ENCODE measurements at regions not wholly inside any gene's neighbourhood (a gene's known extent, or its start where the extent isn't known, plus 50 kb on each side); places are given as distances from the start of the nearest gene placed in this dataset.

DNA sequence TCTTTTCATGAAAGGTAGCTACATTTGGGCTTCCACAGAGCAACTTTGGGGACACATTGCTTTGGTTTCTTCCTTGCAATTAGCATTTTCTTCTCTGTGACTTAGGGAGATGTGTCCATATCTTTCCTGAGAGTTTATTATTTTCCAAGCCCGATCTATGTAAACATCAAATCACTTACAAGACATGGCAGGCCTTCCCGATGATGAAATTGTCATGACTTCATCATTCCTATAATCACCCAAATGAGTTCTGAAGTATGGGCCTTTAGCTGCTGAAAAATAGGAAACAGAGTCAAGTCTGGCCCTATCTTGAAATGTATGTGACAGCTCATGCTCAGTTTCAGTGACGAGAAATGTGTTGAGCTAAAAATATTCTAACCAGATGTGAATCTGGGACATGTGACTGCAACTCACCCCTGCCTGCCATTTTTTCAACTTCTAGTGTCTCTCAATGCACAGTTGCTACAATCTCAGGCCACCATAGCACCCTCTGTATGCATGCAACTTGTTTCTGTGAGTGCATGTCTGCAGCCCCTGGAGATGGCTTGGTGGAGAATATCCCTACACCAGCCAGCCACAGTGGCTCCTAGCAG lies 199.6 kb upstream of the MAF start:
- ATAC-seq (no peak), DNase-seq (ENCODE audit: low read depth, low spot score) (no peak)
- H3K4me3 ChIP-seq (ENCODE audit: low read depth in 2 of 2, low read length in 2 of 2), result no peak overlapping the region
- POLR2A ChIA-PET, result no interaction called here
- CTCF ChIA-PET, result no interaction called here
- no peaks in the 10 kb centered on the region for H3K36me3 ChIP-seq (ENCODE audit: control insufficient read depth, insufficient read depth, low read length)
- intact Hi-C loops (cut with micrococcal nuclease; ENCODE audit: unreplicated experiment) (no loop called here), in situ Hi-C loops (cut with HindIII; ENCODE audit: low pct_unique_long_range_greater_than_20kb, low sequenced_read_pairs) (no loop called here)
- no peak for TF ChIP-seq POLR2AphosphoS5 (IDR thresholded peaks at IDR 0.05; ENCODE audit: low read depth, low read length)
- no peaks in the 10 kb centered on the region for H3K4me1 ChIP-seq (ENCODE audit: control insufficient read depth, insufficient read depth, low read length)
- no peaks in the 10 kb centered on the region for H3K27me3 ChIP-seq (ENCODE audit: control insufficient read depth, insufficient read depth, low read length)
- BruUV-seq (replicated peaks), result no TSS peak
- no peaks in the 10 kb centered on the region for H3K9me3 ChIP-seq (ENCODE audit: control insufficient read depth, insufficient read depth, low read depth, low read length)
- H3K27ac ChIP-seq (ENCODE audit: low read length), result no peak overlapping the region

- POLR2A ChIA-PET, result no interaction called here
- no peak overlapping the region for H3K4me3 ChIP-seq (ENCODE audit: low read depth in 2 of 2, low read length in 2 of 2)
- ATAC-seq, result no peak
- no peak overlapping the region for H3K27ac ChIP-seq (ENCODE audit: low read length)
- H3K36me3 ChIP-seq (ENCODE audit: control insufficient read depth, insufficient read depth, low read length), result no peaks in the 10 kb centered on the region
- intact Hi-C loops (cut with micrococcal nuclease; ENCODE audit: unreplicated experiment), result no loop called here
- no peaks in the 10 kb centered on the region for H3K27me3 ChIP-seq (ENCODE audit: control insufficient read depth, insufficient read depth, low read length)
- CTCF ChIA-PET, result no interaction called here
- BruUV-seq (replicated peaks), result no TSS peak
- no peaks in the 10 kb centered on the region for H3K4me1 ChIP-seq (ENCODE audit: control insufficient read depth, insufficient read depth, low read length)
- TF ChIP-seq, protein P1, sequence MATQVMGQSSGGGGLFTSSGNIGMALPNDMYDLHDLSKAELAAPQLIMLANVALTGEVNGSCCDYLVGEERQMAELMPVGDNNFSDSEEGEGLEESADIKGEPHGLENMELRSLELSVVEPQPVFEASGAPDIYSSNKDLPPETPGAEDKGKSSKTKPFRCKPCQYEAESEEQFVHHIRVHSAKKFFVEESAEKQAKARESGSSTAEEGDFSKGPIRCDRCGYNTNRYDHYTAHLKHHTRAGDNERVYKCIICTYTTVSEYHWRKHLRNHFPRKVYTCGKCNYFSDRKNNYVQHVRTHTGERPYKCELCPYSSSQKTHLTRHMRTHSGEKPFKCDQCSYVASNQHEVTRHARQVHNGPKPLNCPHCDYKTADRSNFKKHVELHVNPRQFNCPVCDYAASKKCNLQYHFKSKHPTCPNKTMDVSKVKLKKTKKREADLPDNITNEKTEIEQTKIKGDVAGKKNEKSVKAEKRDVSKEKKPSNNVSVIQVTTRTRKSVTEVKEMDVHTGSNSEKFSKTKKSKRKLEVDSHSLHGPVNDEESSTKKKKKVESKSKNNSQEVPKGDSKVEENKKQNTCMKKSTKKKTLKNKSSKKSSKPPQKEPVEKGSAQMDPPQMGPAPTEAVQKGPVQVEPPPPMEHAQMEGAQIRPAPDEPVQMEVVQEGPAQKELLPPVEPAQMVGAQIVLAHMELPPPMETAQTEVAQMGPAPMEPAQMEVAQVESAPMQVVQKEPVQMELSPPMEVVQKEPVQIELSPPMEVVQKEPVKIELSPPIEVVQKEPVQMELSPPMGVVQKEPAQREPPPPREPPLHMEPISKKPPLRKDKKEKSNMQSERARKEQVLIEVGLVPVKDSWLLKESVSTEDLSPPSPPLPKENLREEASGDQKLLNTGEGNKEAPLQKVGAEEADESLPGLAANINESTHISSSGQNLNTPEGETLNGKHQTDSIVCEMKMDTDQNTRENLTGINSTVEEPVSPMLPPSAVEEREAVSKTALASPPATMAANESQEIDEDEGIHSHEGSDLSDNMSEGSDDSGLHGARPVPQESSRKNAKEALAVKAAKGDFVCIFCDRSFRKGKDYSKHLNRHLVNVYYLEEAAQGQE (IDR thresholded peaks at IDR 0.05; ENCODE audit: insufficient read depth in 1 of 2, low read depth in 2 of 2, low read length in 1 of 2), result no peak
- TF ChIP-seq TCF7L2 (IDR thresholded peaks at IDR 0.05; ENCODE audit: low read depth, low read length), result no peak
- TF ChIP-seq SIN3A (IDR thresholded peaks at IDR 0.05; ENCODE audit: borderline replicate concordance, insufficient read depth, low read depth, low read length), result no peak
- no peak for TF ChIP-seq POLR2AphosphoS5 (IDR thresholded peaks at IDR 0.05; ENCODE audit: low read depth, low read length)
- TF ChIP-seq, protein P2, sequence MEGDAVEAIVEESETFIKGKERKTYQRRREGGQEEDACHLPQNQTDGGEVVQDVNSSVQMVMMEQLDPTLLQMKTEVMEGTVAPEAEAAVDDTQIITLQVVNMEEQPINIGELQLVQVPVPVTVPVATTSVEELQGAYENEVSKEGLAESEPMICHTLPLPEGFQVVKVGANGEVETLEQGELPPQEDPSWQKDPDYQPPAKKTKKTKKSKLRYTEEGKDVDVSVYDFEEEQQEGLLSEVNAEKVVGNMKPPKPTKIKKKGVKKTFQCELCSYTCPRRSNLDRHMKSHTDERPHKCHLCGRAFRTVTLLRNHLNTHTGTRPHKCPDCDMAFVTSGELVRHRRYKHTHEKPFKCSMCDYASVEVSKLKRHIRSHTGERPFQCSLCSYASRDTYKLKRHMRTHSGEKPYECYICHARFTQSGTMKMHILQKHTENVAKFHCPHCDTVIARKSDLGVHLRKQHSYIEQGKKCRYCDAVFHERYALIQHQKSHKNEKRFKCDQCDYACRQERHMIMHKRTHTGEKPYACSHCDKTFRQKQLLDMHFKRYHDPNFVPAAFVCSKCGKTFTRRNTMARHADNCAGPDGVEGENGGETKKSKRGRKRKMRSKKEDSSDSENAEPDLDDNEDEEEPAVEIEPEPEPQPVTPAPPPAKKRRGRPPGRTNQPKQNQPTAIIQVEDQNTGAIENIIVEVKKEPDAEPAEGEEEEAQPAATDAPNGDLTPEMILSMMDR (IDR thresholded peaks at IDR 0.05), result no peak
- in situ Hi-C loops (cut with HindIII; ENCODE audit: low pct_unique_long_range_greater_than_20kb, low sequenced_read_pairs), result no loop called here
- DNase-seq (ENCODE audit: low read depth, low spot score), result no peak
- no peaks in the 10 kb centered on the region for H3K9me3 ChIP-seq (ENCODE audit: control insufficient read depth, insufficient read depth, low read depth, low read length)
Observed at GRCh38 chr16:79798416-79799053, 198.0 kb upstream of the MAF start.

DNA sequence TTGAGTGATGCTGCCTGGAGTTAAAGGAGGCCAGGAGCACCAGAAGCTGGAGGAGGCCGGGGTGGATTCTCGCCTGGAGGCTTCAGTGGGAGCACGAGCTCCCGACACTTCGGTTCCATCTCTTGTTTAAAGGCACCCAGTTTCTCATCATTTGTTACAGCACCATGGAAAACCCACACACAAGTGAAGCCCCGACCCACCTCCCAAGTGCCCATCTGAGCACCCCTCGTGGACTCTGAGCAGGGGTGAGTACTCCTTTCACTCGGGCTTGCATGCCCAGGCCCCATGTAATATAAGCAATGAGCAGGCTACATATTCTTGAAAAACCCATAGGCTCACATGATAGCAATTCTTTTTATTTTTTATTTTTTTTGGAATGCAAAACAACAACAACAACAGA lies 196.9 kb upstream of the MAF start:
- H3K27me3 ChIP-seq (ENCODE audit: control insufficient read depth, insufficient read depth, low read length), result no peaks in the 10 kb centered on the region
- DNase-seq (ENCODE audit: low read depth, low spot score), result no peak
- BruUV-seq (replicated peaks), result no TSS peak
- ChIA-PET POLR2A (no interaction called here), CTCF (no interaction called here)
- no peak overlapping the region for H3K4me3 ChIP-seq (ENCODE audit: low read depth in 2 of 2, low read length in 2 of 2)
- H3K36me3 ChIP-seq (ENCODE audit: control insufficient read depth, insufficient read depth, low read length), result no peaks in the 10 kb centered on the region
- H3K9me3 ChIP-seq (ENCODE audit: control insufficient read depth, insufficient read depth, low read depth, low read length), result no peaks in the 10 kb centered on the region
- TF ChIP-seq, protein P2 (IDR thresholded peaks at IDR 0.05), result no peak
- TF ChIP-seq POLR2AphosphoS5 (IDR thresholded peaks at IDR 0.05; ENCODE audit: low read depth, low read length), result no peak
- TF ChIP-seq TCF7L2 (IDR thresholded peaks at IDR 0.05; ENCODE audit: low read depth, low read length), result no peak
- TF ChIP-seq, protein P1 (IDR thresholded peaks at IDR 0.05; ENCODE audit: insufficient read depth in 1 of 2, low read depth in 2 of 2, low read length in 1 of 2), result no peak
- in situ Hi-C loops (cut with HindIII; ENCODE audit: low pct_unique_long_range_greater_than_20kb, low sequenced_read_pairs), result no loop called here
- H3K4me1 ChIP-seq (ENCODE audit: control insufficient read depth, insufficient read depth, low read length), result no peaks in the 10 kb centered on the region
- intact Hi-C loops (cut with micrococcal nuclease; ENCODE audit: unreplicated experiment), result no loop called here
- no peak overlapping the region for H3K27ac ChIP-seq (ENCODE audit: low read length)
- ATAC-seq, result no peak
